CD4-positive, alpha-beta T cell treated with Interferon alpha-2 for 1 hour (primary cell): ENCODE measurements at regions not wholly inside any gene's neighbourhood (a gene's known extent, or its start where the extent isn't known, plus 50 kb on each side); places are given as distances from the start of the nearest gene placed in this dataset.

Source experiments
- DNase-seq, 2 donors: peaks; one replicate each; pipeline ENCODE4 v3.0.0-alpha.2; 2020 to 2022

DNA sequence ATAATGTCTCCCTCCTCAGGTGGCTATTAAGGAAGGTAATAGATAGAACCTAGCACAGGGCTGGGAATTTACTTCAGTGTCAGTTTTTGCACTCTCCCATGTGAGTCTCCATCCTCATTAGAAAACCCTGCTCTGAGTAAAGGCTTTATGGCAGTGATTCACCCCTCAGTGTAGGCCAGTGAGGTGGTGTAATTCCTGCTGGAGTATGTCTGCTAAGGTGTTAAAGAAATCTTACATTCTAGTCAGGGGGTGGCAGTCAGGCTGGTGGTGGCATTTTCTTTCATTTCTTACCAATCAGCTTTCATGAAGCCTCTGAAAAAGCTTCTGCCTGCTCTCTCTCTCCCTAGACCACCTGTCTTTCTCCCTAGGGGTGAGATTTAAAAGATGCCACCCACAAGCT, 138.8 kb upstream of the CCL2 start:
- no peak for DNase-seq

DNA sequence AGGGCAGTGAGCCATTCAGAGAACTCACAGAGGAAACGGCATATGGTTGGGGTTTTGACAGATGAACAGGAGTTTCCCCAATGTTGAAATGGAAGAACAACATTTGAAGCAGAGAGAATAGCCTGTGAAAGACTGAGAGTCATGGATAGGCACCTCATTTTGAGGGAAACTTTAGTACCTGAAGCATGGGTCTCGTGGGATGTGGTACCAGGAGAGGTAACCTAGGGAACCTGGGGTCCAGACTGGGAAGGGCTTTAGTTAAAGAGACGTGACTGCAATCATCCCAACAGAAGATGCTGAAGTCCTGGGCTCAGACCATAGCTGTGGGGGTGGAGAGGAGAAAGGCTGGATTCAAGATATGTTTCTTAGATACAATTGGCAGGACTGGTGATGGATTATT, 137.8 kb upstream of the CCL2 start:
- DNase-seq = no peak

DNA sequence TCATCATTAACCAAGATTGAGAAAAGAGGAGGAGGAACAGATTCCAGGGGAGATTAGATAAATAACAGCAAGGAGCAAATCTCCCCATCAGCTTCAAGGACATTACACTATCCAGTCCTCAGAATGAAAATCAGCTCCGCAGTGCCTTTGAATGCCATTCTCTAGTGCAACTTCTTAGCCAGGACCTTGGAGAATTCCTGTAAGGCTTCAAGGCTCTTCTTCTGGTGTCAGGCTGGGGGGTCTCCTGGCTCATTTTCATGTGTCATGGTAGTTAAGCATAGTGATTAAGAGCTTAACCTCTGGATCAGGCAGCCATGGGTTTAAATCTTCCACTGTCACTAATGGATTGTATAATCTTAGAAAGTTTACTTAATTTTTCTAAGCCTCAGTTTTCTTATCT, 137.3 kb upstream of the CCL2 start:
- DNase-seq = no peak

DNA sequence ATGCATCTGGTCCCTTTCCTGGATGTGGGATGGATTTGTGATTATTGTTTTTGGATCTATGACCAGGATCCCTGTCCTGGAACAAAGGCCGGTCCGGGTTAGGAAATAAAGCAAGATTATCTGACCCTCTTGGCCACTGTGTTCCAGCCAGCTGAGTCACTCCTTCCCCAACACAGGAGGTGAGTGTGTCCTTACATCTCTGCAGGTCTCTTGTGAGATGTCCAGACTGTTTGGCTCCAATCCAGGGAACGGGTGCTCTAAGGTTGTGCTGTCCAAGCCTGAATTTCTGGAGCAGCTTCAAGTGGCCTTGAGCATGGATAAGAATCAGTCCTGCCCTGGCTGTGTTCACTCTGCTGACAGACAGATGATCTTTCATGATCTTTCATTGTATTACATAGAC, 136.5 kb upstream of the CCL2 start:
- no peak for DNase-seq

DNA sequence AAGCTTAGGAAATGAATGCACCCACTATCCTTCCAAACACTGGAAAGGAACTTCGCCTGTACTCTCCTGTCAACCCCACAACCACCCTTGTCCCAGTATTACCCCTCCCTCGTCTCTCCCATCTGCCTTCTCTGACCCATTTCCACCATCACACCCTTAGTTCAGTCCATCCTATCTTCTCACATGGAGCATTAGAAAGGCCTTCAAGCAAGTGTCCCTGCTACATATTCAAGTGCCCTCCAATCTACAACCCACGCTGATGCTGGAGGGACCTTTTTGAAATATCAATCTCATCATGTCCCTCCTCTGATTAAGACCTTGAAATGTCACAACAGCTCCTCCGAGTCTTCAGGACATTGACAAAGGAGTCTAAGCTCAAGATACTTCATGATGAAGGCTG, 133.8 kb upstream of the CCL2 start:
- no peak for DNase-seq

DNA sequence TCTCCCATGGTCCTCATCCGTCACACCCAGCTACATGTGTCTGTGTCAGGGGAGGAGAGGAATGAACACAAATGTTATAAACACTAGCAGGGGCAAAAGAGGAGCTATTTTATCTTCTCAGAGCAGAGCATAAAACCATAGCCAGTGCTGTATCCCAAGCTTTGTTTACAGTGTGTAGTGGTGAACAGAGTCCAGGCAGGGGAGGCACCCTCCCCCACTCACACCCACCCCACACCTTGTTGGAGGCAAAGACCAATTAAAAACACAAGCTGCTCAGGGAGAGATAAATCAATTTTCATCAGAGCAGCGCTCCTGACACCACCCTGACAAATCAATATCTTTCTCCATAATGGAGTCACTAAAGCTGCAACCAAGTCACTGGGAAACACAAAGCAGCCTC, 132.6 kb upstream of the CCL2 start:
- DNase-seq = no peak

DNA sequence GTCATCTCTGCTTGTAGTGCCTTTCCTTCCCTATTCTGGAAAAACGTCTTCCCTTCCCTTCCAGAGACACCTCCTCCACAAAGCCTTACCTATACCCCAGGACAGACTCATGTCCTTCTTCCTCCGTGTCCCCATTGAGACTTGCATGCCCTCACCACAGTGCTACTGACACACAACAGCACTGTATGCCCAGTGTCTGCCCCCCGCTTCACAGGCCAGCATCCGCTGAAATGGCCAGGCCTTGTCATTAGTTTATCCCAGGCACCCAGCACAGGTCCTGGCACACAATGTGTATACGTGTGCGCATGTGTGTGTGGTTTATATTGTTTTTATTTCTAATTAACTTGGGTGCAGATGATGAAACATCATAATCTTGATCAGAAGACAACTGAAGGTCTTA, 130.1 kb upstream of the CCL2 start:
- no peak for DNase-seq

DNA sequence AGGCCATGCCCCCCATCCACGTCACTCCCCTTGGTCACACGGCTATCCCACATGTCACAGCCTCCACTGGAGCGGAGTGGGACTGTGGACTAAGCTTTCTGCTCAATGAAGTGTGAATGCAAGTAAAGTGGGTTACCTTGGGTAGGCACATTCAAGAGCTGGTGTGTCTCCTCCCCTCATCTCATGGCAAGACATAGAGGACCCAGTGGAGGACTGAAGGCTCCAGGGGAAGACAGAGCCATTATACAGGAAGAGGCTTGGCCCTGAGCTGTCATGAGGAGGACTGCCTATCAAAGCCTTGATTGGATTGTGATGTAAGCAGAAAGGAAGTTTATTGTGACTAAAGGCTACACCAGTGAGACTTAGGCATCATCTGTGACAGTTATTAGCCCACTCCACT, 129.2 kb upstream of the CCL2 start:
- no peak for DNase-seq

DNA sequence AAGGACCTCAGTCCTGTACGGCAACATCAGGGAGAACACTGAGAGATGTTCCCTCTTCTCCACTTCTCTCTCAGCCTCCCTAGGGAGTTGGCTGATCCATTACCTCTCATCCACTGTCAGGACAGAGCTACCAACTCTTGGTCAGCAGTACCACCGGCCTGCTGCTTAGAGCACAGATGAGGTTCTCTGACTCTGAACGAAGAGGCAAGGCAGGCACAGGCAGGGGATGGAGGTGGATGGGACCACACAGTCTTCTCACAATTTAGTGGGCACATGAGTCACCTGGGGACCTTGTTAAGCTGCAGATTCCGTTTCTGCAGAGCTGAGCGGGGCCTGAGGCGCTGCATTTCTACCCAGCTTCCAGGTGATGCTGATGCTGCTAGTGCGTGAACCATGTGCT, 128.6 kb upstream of the CCL2 start:
- no peak for DNase-seq

DNA sequence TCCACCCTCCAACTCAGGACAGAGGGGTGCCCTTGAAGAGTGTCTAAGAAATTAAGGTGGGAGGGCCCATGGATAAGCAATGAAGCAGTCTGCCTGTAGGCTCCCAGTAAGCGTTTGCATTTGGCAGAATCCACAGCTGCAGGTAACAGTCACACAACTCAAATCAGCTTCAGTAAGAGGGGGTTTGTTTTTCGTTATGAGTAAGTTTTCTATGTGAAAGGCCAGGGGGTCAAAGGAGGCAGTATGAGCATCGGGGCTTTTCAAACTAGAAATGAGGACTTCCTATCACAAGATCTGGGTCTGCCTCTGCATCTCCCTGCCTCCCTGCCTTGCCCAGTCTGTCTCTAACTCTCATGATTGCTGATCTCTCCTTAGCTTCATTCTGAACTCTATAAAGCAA, 128.1 kb upstream of the CCL2 start:
- no peak for DNase-seq

DNA sequence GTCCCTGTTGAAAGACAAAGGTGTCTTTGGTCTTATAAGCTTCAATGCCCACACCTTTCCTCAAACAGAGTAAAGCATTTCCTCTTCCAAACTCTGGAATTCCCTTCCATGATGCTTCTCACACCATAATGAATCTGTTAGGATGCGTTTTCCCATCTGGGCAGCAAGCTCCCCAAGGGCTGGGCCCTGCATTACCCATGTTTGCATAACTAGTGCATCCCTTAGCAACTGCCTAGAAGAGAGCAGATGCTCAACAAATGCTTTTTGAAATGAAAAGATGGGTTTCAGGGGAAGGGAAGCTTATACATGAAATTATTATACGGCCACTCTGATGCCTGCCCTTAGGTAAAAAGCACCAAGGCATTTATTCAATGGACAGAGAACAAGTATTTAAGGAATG, 124.5 kb upstream of the CCL2 start:
- no peak for DNase-seq

DNA sequence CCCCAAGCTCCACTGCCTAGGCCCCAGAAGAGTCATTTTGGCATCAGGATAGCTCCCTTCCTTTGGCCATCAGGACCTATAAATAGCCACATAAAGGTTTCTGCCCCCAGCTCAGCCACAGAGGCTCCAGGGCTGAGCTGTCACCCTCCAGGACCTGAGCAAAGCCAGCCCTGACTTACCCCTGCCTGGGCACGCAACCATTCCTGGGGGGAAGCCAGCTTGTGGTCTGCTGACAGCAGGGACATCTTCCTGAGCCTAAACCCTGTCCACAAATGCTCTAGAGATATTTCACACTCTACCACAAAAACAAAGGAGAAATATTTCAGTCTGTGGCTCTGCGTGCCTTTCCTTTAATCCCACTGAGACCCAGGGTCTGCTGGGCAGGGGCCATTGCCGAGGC, 123.7 kb upstream of the CCL2 start:
- no peak for DNase-seq

DNA sequence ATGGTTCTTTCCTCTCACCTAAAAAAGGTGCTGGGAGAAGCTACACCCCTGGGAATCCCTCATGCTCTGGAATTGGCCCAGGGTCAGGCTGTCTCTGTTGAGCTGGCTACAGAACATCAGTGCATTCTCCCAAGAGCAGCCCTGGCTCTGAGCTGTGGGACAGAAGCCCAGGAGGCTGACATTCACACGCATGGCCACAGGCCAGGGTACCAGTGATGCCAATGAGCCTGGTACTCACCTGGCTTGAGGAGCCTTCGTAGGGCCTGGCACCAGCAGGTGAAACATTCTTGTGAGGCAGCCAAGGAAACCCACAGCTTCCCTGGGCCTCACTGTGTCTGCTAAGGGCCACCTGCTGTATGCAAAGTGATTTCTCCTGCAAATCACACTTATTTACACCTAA, 121.7 kb upstream of the CCL2 start:
- DNase-seq = no peak

DNA sequence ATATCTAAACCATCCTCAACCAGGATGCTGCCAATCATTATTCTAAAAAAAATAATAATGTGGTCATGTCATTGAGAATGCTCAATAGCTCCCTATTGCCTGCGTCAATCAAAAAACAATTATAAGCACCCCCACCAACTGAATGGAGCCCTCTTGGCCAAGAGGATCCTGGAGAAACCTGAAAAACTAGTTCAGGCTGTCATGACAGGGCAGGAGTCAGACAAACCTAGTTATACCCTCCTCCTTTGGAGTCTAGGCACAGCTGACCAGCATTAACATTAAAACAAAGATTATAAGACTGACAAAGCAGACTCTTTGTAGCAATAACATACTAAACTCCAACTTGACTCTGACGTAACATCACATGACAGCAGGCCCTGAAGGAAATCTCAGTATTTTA, 119.2 kb upstream of the CCL2 start:
- DNase-seq = no peak

DNA sequence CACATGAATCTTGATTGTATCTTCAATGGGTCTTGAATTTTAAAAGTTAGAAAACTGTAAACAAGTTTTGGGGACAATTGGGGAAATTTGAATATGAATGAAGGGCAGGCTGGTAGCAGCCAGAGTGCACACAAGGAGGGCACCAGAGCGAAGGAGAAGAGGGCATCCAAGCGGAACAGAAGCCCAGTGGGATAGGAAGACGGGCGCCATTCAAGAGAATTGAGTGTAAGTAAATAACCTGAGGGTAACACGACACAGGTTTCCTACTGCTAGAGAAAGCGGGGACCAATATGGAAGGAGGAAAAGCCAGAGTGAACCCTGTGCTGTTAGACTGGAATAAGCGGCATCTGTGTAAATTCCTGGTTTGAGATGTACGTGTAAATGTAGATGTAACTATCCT, 115.1 kb upstream of the CCL2 start:
- DNase-seq = no peak

DNA sequence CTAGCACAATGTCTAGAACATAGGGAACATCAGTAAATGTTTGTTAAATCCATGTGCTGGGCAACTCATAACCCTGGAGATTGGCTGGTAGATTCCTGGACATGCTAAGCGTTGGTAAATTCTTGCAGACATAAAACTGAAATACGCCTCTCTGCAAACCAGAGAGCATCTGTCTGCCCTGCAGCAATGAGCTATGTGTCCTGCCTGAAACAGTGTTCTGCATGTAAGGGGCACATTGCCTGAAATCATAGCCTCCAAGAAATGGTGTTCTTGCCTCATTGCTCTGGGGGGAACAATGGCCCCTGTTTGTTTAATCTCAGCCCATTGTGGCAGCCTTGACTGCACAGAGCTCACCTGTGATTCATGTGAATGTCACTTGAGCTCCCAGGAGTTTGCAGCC, 113.5 kb upstream of the CCL2 start:
- no peak for DNase-seq

DNA sequence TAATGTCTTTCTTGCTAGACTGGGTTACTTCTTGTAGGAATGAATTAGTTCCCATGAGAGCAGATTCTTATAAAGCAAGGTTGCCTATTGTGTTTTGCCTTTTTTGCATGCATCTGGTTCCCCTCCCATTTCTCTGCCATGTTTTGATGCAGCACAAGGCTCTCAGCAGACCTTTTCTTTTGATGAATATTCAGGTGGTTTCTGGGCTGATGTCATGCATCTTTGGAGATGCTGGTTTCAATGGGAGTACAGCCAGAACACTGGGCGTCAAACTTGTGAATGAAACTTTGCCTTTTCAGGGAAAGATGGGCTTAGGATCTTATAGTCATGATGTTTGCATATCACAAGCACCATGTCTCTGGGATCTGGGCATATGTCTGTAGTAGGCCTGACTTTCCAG, 111.7 kb upstream of the CCL2 start:
- DNase-seq = no peak

DNA sequence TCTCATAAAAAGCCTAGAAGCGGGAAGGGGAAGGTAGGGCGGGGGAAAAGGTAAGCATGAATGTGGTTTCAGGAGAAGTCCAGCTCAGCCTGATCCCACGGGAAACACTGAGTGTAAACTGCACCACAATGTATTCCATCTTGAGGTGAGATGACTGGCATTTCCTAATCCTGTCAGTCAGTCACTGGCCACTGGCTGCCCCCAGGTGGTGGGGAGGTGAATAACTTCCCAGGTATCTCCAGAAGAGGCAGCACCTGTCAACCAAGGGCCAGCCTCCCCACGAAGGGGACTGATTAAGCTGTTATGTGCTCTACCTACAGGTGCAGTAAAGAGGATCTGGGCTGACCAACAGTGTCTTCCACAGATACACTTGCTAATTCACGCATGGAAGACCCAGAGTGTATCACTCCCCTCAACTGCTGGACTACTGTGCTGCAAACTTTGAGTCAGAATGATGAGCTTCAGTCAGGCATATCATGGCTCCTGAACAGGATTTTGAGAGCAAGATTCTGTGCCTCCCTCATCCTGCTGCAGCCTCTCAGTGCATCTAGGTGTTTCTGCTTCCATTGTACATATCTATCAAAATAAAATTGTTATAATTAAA, 108.5 kb upstream of the CCL2 start:
- peak; percentile 18 to 49 for DNase-seq

DNA sequence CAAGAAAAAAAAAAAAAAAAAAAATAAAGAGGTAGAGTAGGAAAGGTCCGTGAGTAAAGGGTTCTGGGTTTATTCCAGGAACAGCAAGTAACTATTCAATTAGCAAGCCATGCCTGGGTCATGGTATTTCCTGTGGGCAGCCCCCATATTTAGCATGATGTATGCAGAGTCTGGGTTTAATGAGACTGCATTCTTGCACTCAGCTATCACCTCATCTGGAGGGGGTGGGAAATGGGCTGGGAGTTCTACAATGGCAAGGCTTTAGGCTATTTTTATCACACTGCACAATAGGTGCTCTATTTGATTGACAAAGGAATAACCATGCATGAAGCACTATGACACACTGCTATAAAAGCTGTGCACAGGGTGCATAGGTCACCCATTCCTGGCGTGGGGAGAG, 104.0 kb upstream of the CCL2 start:
- DNase-seq = no peak

DNA sequence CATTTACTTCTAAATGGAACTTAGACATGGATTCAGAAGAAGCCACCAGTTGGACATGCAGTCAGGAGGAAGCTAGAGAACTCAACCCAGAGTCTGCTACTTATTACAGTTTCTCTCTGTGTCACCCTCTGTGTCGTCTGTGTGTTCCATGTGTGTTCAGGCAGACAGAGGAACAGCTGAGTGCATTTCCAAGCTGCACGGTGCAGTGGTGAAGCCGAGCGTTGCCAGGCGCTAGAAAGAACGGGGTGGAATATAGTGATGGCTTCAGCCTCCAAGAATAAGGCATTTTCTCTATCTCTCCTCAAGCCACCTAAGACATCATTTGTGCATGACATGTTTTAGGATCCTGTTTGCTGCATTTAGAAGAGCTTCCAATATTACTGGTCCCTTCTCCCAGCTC, 101.1 kb upstream of the CCL2 start:
- no peak for DNase-seq

DNA sequence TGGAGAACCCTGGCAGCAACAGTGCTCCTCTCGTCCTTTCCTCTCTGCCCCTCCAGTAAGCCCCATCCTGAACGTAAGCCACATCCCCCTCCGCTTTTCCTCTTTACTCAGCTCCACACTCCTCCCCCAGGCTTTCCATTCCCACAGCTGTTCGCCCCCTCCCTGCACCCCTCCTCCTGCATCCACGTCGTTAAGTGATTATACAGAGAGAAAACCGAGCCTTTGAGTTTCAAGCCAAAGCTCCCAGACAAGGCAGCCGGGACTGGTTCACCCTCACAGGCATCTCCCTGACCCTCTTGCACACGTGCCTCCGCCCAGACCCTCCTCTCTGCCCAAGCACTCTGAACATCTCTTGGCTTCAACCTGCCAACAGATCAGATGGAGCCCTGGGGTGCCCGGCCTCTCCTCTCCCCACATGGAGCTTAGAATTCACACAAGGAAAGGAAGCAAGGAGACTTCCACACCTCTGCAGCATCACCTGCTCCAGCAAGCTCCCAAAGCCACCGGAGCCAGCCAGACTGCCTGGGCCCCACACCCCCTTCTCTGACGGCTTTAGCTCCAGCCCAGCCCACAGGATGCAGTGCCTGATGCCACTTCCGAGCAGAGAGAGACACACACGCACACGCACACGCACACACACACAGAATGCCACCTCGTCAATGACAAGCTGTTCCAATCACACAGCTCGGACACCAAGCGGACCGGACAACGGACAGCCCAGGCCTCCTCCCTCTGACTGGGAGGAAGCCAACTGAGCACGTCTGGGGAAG, 99.9 kb upstream of the CCL2 start:
- DNase-seq = no peak

DNA sequence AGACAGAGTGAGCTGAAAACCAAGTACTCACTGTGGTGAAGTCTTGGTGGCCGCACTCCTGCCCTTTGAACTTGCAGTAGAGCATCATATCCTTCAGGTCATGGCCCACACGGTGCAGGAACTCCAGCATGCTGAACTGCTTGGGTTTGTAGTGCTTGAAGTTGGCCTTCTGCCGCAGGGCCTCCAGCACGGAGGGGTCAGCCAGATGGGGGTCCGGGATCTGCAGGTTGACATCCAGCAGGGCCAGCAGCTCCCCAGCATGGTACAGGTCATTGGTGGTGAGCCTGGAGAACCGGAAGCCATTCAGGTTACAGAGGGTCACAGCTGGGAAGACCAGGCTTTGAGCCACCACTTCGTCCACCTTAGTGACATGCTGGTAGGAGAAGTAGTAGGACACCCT, 99.1 kb upstream of the CCL2 start:
- no peak for DNase-seq

DNA sequence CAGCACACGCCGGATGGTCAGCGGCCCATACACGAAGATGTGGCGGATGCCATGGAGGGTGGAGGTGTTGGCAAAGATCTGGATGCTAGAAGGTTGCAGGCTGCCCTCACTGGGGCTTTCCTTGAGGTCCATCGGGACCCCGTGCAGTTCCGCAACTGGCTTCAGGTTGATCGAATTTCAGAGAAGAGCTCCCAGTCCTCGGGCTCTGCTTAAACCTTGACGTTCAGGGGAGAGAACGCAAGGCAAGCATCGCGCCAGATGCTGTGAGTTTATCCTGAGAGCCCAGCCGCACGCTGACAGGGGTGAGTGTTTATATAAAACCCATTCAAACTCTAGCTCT, 98.7 kb upstream of the CCL2 start:
- DNase-seq = no peak

DNA sequence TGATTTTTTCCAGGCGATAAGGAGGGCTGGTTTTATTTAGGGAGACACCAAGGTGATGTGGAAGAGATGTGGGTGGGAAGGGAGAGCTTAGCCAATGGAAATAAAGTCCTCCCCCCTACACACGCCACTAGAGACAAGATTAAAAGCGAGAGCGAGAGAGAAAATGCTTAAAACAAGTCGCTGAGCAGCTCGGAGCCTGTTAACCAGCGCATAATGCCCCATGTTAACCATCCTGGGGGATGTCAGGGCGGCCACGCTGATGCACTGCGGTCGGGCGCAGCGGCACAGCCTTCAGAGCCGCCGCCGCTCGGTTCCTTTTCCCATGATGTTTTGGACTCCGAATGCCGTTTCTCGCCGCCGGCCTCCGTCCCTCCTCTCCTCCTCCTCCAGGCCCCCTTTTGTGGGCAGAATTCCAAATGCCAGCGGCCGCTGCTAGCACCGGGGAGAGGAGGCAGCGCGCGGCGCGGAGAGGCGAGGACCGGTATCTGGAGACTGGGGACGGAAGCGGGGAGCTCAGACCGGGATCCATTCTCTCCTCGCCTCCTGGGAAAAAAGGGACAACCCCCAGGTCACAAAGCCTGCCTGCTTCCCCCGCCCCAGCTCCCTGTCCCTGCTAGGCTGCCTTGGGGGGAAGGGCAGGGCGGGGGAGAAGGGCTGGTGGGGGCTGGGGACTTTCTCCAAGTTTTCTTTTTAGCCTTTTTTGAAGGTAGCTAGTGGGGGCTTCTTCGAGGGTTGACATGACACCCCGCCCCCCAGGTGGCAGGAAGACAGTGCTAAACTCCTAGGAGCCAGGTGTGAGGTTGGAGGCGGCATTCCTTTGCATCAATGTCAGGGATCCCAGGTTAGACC, 98.1 kb upstream of the CCL2 start:
- no peak for DNase-seq
